Skeletal muscle tissue (tissue), 3 donors: ENCODE measurements at regions not wholly inside any gene's neighbourhood (a gene's known extent, or its start where the extent isn't known, plus 50 kb on each side); places are given as distances from the start of the nearest gene placed in this dataset.

Experiments
- H3K27ac ChIP-seq: one replicate; pipeline ENCODE4 v1.7.0; 2013; ENCODE audit warnings: mild to moderate bottlenecking, low read depth, low read length, inconsistent platforms
- H3K27me3 ChIP-seq, 3 donors: one replicate each; pipeline ENCODE4 v1.7.0; 2013; ENCODE audit warnings: low read length in 3 of 3; ENCODE audit not compliant: control insufficient read depth in 3 of 3, insufficient read depth in 3 of 3
- H3K36me3 ChIP-seq, 3 donors: one replicate each; pipeline ENCODE4 v1.7.0; 2013; ENCODE audit warnings: low read length in 3 of 3; ENCODE audit not compliant: control insufficient read depth in 3 of 3, insufficient read depth in 3 of 3
- H3K4me1 ChIP-seq, 3 donors: one replicate each; pipeline ENCODE4 v1.7.0; 2013; ENCODE audit warnings: low read length in 3 of 3, mild to moderate bottlenecking in 3 of 3; ENCODE audit not compliant: control insufficient read depth in 3 of 3, insufficient read depth in 3 of 3
- H3K4me3 ChIP-seq, 3 donors: one replicate each; pipeline ENCODE4 v1.7.0; 2013; ENCODE audit warnings: low read length in 3 of 3
- H3K9ac ChIP-seq, 3 donors: one replicate each; pipeline ENCODE4 v1.7.0; 2013; ENCODE audit warnings: low read length in 3 of 3, mild to moderate bottlenecking in 3 of 3, moderate library complexity in 2 of 3, low read depth in 1 of 3
- H3K9me3 ChIP-seq, 3 donors: one replicate each; pipeline ENCODE4 v1.7.0; 2013; ENCODE audit warnings: low read length in 3 of 3; ENCODE audit not compliant: control insufficient read depth in 3 of 3
- donor health status: Osteomylitis.

DNA sequence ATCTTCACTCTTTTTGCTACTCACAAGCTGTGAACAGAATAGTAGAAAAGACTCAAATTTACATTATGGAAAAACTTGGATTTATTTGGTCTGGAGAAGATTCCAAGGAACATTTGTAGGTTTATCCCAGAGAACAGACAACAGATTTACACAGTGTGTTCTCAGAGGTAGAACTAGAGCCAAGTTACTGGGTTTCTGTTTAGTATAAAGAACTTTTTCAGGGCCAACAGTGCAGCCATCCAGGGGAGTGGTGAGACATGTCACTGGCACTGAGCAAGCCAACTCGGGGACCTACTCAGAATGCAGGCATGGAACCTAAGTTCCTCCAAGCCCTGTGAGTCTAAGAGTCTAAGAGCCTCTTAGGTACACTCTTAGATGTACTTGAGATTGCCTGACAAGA is 142.6 kb downstream of the OMA1 start:
- H3K9ac ChIP-seq, result no peak overlapping the region
- peaks cover 0 to 8% (median 0%) of the 10 kb centered on the region in 3 donors for H3K4me1 ChIP-seq
- no peak overlapping the region for H3K27ac ChIP-seq
- no peaks in the 10 kb centered on the region for H3K9me3 ChIP-seq
- H3K27me3 ChIP-seq, result no peaks in the 10 kb centered on the region
- no peaks in the 10 kb centered on the region for H3K36me3 ChIP-seq
- no peak overlapping the region for H3K4me3 ChIP-seq

GRCh38 chr1:58402444-58402843 is 144.1 kb downstream of the OMA1 start:
- no peak overlapping the region for H3K4me3 ChIP-seq
- no peak overlapping the region for H3K27ac ChIP-seq
- no peaks in the 10 kb centered on the region for H3K9me3 ChIP-seq
- H3K9ac ChIP-seq, result no peak overlapping the region
- no peaks in the 10 kb centered on the region for H3K27me3 ChIP-seq
- no peaks in the 10 kb centered on the region for H3K36me3 ChIP-seq
- H3K4me1 ChIP-seq, result peaks cover 0 to 8% (median 0%) of the 10 kb centered on the region in 3 donors

DNA sequence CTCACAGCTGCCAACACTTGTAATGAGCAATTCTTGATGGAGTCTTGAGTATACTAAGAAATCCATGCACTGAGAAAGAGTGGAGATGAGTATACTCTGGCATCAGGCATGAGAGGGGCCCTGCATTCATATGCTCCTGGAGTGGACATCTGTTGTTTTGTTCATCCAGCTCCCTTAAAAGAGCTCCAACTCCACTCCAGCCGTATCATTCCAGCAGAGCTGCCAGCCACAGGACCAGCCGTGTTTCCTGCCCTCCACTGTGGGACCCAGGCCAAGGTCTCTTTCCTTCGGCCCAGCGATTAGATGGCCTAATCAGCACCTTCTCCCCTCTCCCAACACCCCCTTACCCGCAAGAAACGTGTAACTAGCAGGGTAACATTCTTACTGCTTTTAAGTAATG is 144.5 kb downstream of the OMA1 start:
- H3K27ac ChIP-seq, result no peak overlapping the region

DNA sequence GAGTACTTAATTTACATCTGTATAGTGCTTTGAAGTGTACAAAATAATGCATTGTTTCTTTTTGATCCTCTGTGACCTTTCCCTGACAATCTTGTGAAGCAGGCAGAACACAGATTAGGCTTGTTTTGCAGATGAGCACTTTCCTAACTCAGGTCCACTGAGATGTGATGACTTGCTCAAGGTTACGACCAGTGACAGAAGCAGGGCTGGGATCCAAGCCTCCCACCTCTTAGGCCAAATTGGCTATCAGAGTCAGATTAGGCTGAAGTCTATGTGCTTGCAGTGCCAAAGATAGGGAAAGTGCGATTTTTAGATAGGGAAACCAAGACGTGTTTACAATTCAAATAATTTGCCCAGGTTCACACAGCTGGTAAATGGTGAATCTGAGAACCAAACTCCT is 147.3 kb downstream of the OMA1 start:
- no peak overlapping the region for H3K9ac ChIP-seq
- peaks cover 0 to 8% (median 0%) of the 10 kb centered on the region in 3 donors for H3K4me1 ChIP-seq
- H3K4me3 ChIP-seq, result no peak overlapping the region
- no peak overlapping the region for H3K27ac ChIP-seq
- H3K36me3 ChIP-seq, result no peaks in the 10 kb centered on the region
- no peaks in the 10 kb centered on the region for H3K9me3 ChIP-seq
- no peaks in the 10 kb centered on the region for H3K27me3 ChIP-seq

More for the DNA sequence above, 144.5 kb downstream of the OMA1 start:
- H3K9ac ChIP-seq, result no peak overlapping the region
- no peaks in the 10 kb centered on the region for H3K36me3 ChIP-seq
- peaks cover 0 to 8% (median 0%) of the 10 kb centered on the region in 3 donors for H3K4me1 ChIP-seq
- H3K27me3 ChIP-seq, result no peaks in the 10 kb centered on the region
- no peaks in the 10 kb centered on the region for H3K9me3 ChIP-seq
- no peak overlapping the region for H3K4me3 ChIP-seq

- Histone ChIP-seq H3K27ac (no peak overlapping the region), H3K4me3 (no peak overlapping the region), H3K36me3 (no peaks in the 10 kb centered on the region), H3K9me3 (no peaks in the 10 kb centered on the region), H3K9ac (no peak overlapping the region), H3K4me1 (peaks cover 0 to 8% (median 0%) of the 10 kb centered on the region in 3 donors), H3K27me3 (no peaks in the 10 kb centered on the region)
Measured at GRCh38 chr1:58398714-58399113, 147.8 kb downstream of the OMA1 start.

GRCh38 chr1:58397187-58397820 is 149.2 kb downstream of the OMA1 start:
- no peak overlapping the region for H3K4me3 ChIP-seq
- H3K4me1 ChIP-seq, result peaks cover 0 to 2% (median 0%) of the 10 kb centered on the region in 3 donors
- H3K36me3 ChIP-seq, result no peaks in the 10 kb centered on the region
- no peaks in the 10 kb centered on the region for H3K27me3 ChIP-seq
- no peak overlapping the region for H3K9ac ChIP-seq
- H3K27ac ChIP-seq, result no peak overlapping the region
- H3K9me3 ChIP-seq, result no peaks in the 10 kb centered on the region

- Histone ChIP-seq H3K36me3 (no peaks in the 10 kb centered on the region), H3K27me3 (no peaks in the 10 kb centered on the region), H3K4me3 (no peak overlapping the region), H3K9ac (no peak overlapping the region), H3K27ac (no peak overlapping the region), H3K9me3 (no peaks in the 10 kb centered on the region), H3K4me1 (peaks cover 0 to under 1% (median 0%) of the 10 kb centered on the region in 3 donors)
Measured at GRCh38 chr1:58396150-58396549, 150.4 kb downstream of the OMA1 start.

DNA sequence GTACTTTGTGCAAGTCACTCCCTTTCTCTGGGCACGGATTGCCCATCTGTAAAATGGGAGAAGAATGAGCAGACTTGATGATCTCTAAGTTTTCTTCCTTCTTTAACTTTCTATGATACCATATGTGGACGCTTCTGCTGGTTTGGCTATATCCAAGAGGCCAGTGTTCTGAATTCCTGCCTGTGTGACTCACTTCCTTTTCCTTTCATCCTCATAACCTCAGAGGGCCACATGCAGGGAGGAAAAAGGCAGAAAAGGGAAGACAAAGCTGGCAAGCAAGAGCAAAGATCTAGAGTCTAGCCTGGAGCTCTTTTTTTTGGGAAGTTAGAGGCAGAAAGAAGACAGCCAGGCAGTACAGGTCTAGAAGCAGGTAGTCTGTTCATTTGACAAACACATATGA is 151.2 kb downstream of the OMA1 start:
- no peaks in the 10 kb centered on the region for H3K27me3 ChIP-seq
- no peak overlapping the region for H3K9ac ChIP-seq
- no peak overlapping the region for H3K27ac ChIP-seq
- H3K4me1 ChIP-seq, result peaks cover 0 to 4% (median 0%) of the 10 kb centered on the region in 3 donors
- no peak overlapping the region for H3K4me3 ChIP-seq
- no peaks in the 10 kb centered on the region for H3K9me3 ChIP-seq
- H3K36me3 ChIP-seq, result no peaks in the 10 kb centered on the region

DNA sequence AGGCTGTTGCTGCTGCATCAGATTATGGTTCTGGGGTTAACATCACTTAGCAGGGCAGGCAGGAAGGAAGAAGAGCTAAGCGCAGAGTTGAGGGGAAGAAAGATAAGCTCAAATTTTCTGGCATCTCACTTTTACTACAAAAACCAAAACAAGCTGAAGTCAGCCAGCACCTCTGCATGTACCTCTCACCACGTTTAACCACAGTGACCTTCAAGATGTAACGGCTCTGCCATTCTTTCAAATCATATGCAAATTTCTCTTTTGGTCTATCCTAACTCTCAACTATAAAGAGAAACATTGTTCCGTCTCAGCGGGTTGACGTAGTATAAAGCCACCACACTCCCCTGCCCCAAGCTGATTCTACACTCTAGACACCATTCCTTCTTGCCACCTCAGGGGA is 154.4 kb downstream of the OMA1 start:
- H3K9ac ChIP-seq, result no peak overlapping the region
- H3K27ac ChIP-seq, result no peak overlapping the region
- H3K36me3 ChIP-seq, result no peaks in the 10 kb centered on the region
- no peaks in the 10 kb centered on the region for H3K9me3 ChIP-seq
- no peak overlapping the region for H3K4me3 ChIP-seq
- H3K4me1 ChIP-seq, result peaks cover 0 to 4% (median 0%) of the 10 kb centered on the region in 3 donors
- H3K27me3 ChIP-seq, result no peaks in the 10 kb centered on the region

GRCh38 chr1:58391514-58391913 is 155.0 kb downstream of the OMA1 start:
- H3K9me3 ChIP-seq, result no peaks in the 10 kb centered on the region
- H3K4me3 ChIP-seq, result no peak overlapping the region
- H3K9ac ChIP-seq, result no peak overlapping the region
- H3K27me3 ChIP-seq, result no peaks in the 10 kb centered on the region
- no peak overlapping the region for H3K27ac ChIP-seq
- H3K36me3 ChIP-seq, result no peaks in the 10 kb centered on the region
- peaks cover 0 to 4% (median 0%) of the 10 kb centered on the region in 3 donors for H3K4me1 ChIP-seq
